Skeletal muscle tissue (tissue), 3 donors: ENCODE measurements at regions not wholly inside any gene's neighbourhood (a gene's known extent, or its start where the extent isn't known, plus 50 kb on each side); places are given as distances from the start of the nearest gene placed in this dataset.

Experiments used
- H3K27ac ChIP-seq: one replicate; pipeline ENCODE4 v1.7.0; 2013; ENCODE audit warnings: mild to moderate bottlenecking, low read depth, low read length, inconsistent platforms
- H3K27me3 ChIP-seq, 3 donors: one replicate each; pipeline ENCODE4 v1.7.0; 2013; ENCODE audit warnings: low read length in 3 of 3; ENCODE audit not compliant: control insufficient read depth in 3 of 3, insufficient read depth in 3 of 3
- H3K36me3 ChIP-seq, 3 donors: one replicate each; pipeline ENCODE4 v1.7.0; 2013; ENCODE audit warnings: low read length in 3 of 3; ENCODE audit not compliant: control insufficient read depth in 3 of 3, insufficient read depth in 3 of 3
- H3K4me1 ChIP-seq, 3 donors: one replicate each; pipeline ENCODE4 v1.7.0; 2013; ENCODE audit warnings: low read length in 3 of 3, mild to moderate bottlenecking in 3 of 3; ENCODE audit not compliant: control insufficient read depth in 3 of 3, insufficient read depth in 3 of 3
- H3K4me3 ChIP-seq, 3 donors: one replicate each; pipeline ENCODE4 v1.7.0; 2013; ENCODE audit warnings: low read length in 3 of 3
- H3K9ac ChIP-seq, 3 donors: one replicate each; pipeline ENCODE4 v1.7.0; 2013; ENCODE audit warnings: low read length in 3 of 3, mild to moderate bottlenecking in 3 of 3, moderate library complexity in 2 of 3, low read depth in 1 of 3
- H3K9me3 ChIP-seq, 3 donors: one replicate each; pipeline ENCODE4 v1.7.0; 2013; ENCODE audit warnings: low read length in 3 of 3; ENCODE audit not compliant: control insufficient read depth in 3 of 3
- donor health status: Osteomylitis.

DNA sequence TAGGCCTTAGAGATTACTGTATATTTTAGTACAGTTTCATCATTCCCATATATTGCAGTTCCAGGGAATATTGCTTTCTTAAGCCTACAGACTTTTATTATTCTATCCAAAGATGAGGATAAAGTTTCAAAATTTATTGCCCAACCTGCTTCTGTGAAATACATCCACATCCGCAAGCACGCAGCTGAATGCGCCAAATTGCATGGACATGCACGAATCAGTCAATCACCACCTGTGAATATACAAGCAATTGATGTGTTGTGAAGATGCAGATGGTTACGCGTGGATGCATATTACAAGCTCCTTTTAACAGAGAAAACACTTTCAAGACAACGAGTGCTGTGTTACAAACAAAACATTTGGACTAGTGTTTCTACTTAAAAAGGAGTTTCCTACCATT is 577.8 kb upstream of the PLXNA2 start:
- no peaks in the 10 kb centered on the region for H3K4me1 ChIP-seq
- H3K4me3 ChIP-seq: no peak overlapping the region
- H3K27me3 ChIP-seq: no peaks in the 10 kb centered on the region
- H3K27ac ChIP-seq: no peak overlapping the region
- H3K9ac ChIP-seq: no peak overlapping the region
- H3K9me3 ChIP-seq: no peaks in the 10 kb centered on the region
- H3K36me3 ChIP-seq: no peaks in the 10 kb centered on the region

DNA sequence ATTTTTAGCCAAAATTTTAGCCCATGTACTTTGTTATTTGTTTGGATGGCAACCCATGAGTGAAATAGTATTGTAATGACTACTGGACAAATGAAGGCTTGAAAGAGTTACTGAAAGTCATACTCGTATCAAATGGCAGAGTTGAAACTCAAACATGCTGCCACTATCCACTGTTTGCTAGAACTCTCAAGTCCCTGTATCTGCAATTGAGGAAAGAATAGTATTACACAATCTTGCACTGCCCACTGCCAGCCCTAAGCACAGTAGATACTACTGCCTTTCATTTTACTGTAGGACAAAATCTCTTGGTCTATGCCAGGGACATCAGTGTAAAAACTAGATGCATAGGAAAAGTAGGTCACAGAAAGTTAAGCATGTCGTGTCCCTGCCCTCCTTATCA is 581.1 kb upstream of the PLXNA2 start:
- H3K9ac ChIP-seq: no peak overlapping the region
- no peaks in the 10 kb centered on the region for H3K27me3 ChIP-seq
- no peaks in the 10 kb centered on the region for H3K4me1 ChIP-seq
- H3K4me3 ChIP-seq: no peak overlapping the region
- H3K9me3 ChIP-seq: no peaks in the 10 kb centered on the region
- H3K27ac ChIP-seq: no peak overlapping the region
- H3K36me3 ChIP-seq: no peaks in the 10 kb centered on the region

GRCh38 chr1:208829595-208829994 is 585.4 kb upstream of the PLXNA2 start:
- Histone ChIP-seq H3K4me1 (no peaks in the 10 kb centered on the region), H3K36me3 (no peaks in the 10 kb centered on the region), H3K27me3 (no peaks in the 10 kb centered on the region), H3K9ac (no peak overlapping the region), H3K27ac (no peak overlapping the region), H3K9me3 (no peaks in the 10 kb centered on the region), H3K4me3 (no peak overlapping the region)

DNA sequence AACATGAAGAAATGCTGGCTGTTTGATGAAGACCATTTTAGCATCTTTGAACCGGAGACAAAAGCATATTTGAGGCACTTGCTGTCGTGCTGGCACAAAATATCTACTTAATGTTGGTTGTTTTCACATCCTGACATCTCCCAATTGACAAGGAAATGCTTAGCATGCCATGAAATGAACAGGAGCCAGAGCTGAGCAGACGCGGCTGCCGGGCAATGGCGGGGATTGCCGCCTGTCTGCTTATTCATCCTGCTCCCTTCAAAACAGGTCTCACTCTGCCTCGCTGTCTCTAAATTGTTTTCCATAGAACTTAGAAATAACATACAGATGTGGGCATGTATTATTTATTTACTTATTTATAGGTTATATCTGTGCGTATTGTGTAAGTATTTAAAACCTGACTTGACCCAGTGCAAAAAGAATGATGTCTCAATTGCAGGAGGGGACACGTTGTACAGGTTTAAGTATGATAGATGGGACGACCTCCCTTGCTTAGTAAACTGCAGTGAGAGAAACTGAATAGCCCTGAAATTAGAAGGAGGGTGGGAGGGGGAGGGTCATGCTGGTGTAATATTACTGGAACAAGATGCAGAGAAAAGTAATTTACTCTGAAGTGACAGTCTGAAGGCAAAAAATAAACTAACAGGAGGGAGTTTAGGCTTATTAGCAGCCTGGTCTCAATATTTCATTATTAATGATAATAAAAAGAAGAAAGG is 590.4 kb upstream of the PLXNA2 start:
- no peak overlapping the region for H3K27ac ChIP-seq
- H3K4me3 ChIP-seq: no peak overlapping the region
- H3K4me1 ChIP-seq: no peaks in the 10 kb centered on the region
- no peaks in the 10 kb centered on the region for H3K36me3 ChIP-seq
- H3K27me3 ChIP-seq: no peaks in the 10 kb centered on the region
- H3K9ac ChIP-seq: no peak overlapping the region
- no peaks in the 10 kb centered on the region for H3K9me3 ChIP-seq

GRCh38 chr1:208835097-208835463 is 590.9 kb upstream of the PLXNA2 start:
- no peak overlapping the region for H3K4me3 ChIP-seq
- H3K9me3 ChIP-seq: no peaks in the 10 kb centered on the region
- H3K4me1 ChIP-seq: no peaks in the 10 kb centered on the region
- no peak overlapping the region for H3K9ac ChIP-seq
- H3K27ac ChIP-seq: no peak overlapping the region
- no peaks in the 10 kb centered on the region for H3K36me3 ChIP-seq
- H3K27me3 ChIP-seq: no peaks in the 10 kb centered on the region

- H3K36me3 ChIP-seq: no peaks in the 10 kb centered on the region
- H3K4me1 ChIP-seq: no peaks in the 10 kb centered on the region
- no peak overlapping the region for H3K4me3 ChIP-seq
- no peaks in the 10 kb centered on the region for H3K27me3 ChIP-seq
- H3K9me3 ChIP-seq: no peaks in the 10 kb centered on the region
- H3K27ac ChIP-seq: no peak overlapping the region
- no peak overlapping the region for H3K9ac ChIP-seq
Observed at GRCh38 chr1:208835781-208836180, 591.6 kb upstream of the PLXNA2 start.

DNA sequence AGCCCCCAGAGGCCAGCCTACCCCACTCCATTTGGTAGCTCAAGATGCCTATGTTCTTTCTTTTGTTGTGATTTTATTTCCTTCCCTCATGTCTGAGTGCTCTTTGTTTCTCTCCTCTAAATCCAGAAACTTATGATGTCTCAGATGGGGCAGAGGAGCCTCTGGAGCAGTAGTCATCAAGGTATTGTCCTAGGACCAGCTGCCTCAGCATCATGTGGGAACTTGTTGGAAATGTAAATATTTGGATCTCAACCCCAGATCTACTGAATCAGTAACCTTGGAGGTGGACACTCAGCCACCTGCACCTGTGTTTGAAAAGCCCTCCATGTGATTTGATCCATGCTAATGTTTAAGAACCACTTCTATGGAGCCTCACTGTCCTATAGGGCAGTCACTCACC is 593.1 kb upstream of the PLXNA2 start:
- Histone ChIP-seq H3K27me3 (no peaks in the 10 kb centered on the region), H3K4me3 (no peak overlapping the region), H3K4me1 (no peaks in the 10 kb centered on the region), H3K36me3 (no peaks in the 10 kb centered on the region), H3K9me3 (no peaks in the 10 kb centered on the region), H3K27ac (no peak overlapping the region), H3K9ac (no peak overlapping the region)

- no peaks in the 10 kb centered on the region for H3K4me1 ChIP-seq
- H3K27ac ChIP-seq: no peak overlapping the region
- no peak overlapping the region for H3K9ac ChIP-seq
- no peak overlapping the region for H3K4me3 ChIP-seq
- H3K9me3 ChIP-seq: no peaks in the 10 kb centered on the region
- no peaks in the 10 kb centered on the region for H3K36me3 ChIP-seq
- H3K27me3 ChIP-seq: no peaks in the 10 kb centered on the region
Observed at GRCh38 chr1:208841436-208841835, 597.3 kb upstream of the PLXNA2 start.

- Histone ChIP-seq H3K36me3 (no peaks in the 10 kb centered on the region), H3K4me1 (no peaks in the 10 kb centered on the region), H3K27me3 (no peaks in the 10 kb centered on the region), H3K9me3 (no peaks in the 10 kb centered on the region), H3K9ac (no peak overlapping the region), H3K27ac (no peak overlapping the region), H3K4me3 (no peak overlapping the region)
Observed at GRCh38 chr1:208842451-208842850, 598.3 kb upstream of the PLXNA2 start.

- H3K36me3 ChIP-seq: no peaks in the 10 kb centered on the region
- no peaks in the 10 kb centered on the region for H3K27me3 ChIP-seq
- H3K9me3 ChIP-seq: no peaks in the 10 kb centered on the region
- no peak overlapping the region for H3K27ac ChIP-seq
- no peak overlapping the region for H3K9ac ChIP-seq
- H3K4me1 ChIP-seq: no peaks in the 10 kb centered on the region
- H3K4me3 ChIP-seq: no peak overlapping the region
Observed at GRCh38 chr1:208844158-208844557, 600.0 kb upstream of the PLXNA2 start.

- Histone ChIP-seq H3K4me1 (no peaks in the 10 kb centered on the region), H3K27ac (no peak overlapping the region), H3K36me3 (no peaks in the 10 kb centered on the region), H3K4me3 (no peak overlapping the region), H3K9ac (no peak overlapping the region), H3K9me3 (no peaks in the 10 kb centered on the region), H3K27me3 (no peaks in the 10 kb centered on the region)
Observed at GRCh38 chr1:208848854-208849253, 604.7 kb upstream of the PLXNA2 start.
